Peyer's patch (tissue), 4 donors: ENCODE measurements at regions not wholly inside any gene's neighbourhood (a gene's known extent, or its start where the extent isn't known, plus 50 kb on each side); places are given as distances from the start of the nearest gene placed in this dataset.

Experiments used
- CTCF ChIP-seq, 6 experiments: fragments of 450-650 bp in 4 of 6; fragments of 200-600 bp in 2 of 6; sonication (generic) in 1 of 6; IDR thresholded peaks; one replicate each; pipeline ENCODE4 v1.5.1; 2017 to 2019; ENCODE audit warnings: antibody characterized with exemption in 6 of 6, mild to moderate bottlenecking in 3 of 6, moderate library complexity in 1 of 6
- POLR2A ChIP-seq, 2 donors: fragments of 450-650 bp; IDR thresholded peaks; one replicate each; pipeline ENCODE4 v1.5.1; 2017; ENCODE audit warnings: antibody characterized with exemption in 2 of 2, mild to moderate bottlenecking in 2 of 2, moderate library complexity in 2 of 2

GRCh38 chr12:22797701-22798100, 172.7 kb downstream of the ETNK1 start:
- TF ChIP-seq CTCF (IDR thresholded peaks at IDR 0.05) (no peak), POLR2A (IDR thresholded peaks at IDR 0.05) (no peak)
